AG08396 (cell line): ENCODE measurements at regions not wholly inside any gene's neighbourhood (a gene's known extent, or its start where the extent isn't known, plus 50 kb on each side); places are given as distances from the start of the nearest gene placed in this dataset.
"Not testable (repeated sequence)": the region's sequence is repeated elsewhere in the genome, so short reads cannot be mapped to it uniquely, and the experiment has no call there.

Experiments
- DNase-seq: peaks from one replicate; pipeline ENCODE4 v3.0.0; 2012; ENCODE audit warnings: low spot score, mixed read lengths

- DNase-seq = no peak
These were observed 346.9 kb upstream of the PRKCQ start for GRCh38 chr10:6926971-6927370.

GRCh38 chr10:6925146-6925545 is 345.1 kb upstream of the PRKCQ start:
- DNase-seq = no peak

GRCh38 chr10:6924166-6924565 is 344.1 kb upstream of the PRKCQ start:
- peak; percentile 15 for DNase-seq

- DNase-seq = not testable (repeated sequence)
These were observed 340.9 kb upstream of the PRKCQ start for GRCh38 chr10:6921026-6921425.

- peak; percentile 30 for DNase-seq
These were observed 340.3 kb upstream of the PRKCQ start for GRCh38 chr10:6920072-6921019.

- DNase-seq = no peak
These were observed 339.0 kb upstream of the PRKCQ start for GRCh38 chr10:6919077-6919476.

GRCh38 chr10:6918305-6918704 is 338.2 kb upstream of the PRKCQ start:
- DNase-seq = no peak

GRCh38 chr10:6917125-6917524 is 337.0 kb upstream of the PRKCQ start:
- no peak for DNase-seq

GRCh38 chr10:6916601-6917000 is 336.5 kb upstream of the PRKCQ start:
- no peak for DNase-seq

- DNase-seq = no peak
These were observed 335.2 kb upstream of the PRKCQ start for GRCh38 chr10:6915307-6915706.

GRCh38 chr10:6912929-6913328 is 332.9 kb upstream of the PRKCQ start:
- DNase-seq = no peak

- no peak for DNase-seq
These were observed 332.3 kb upstream of the PRKCQ start for GRCh38 chr10:6912424-6912823.

- no peak for DNase-seq
These were observed 331.9 kb upstream of the PRKCQ start for GRCh38 chr10:6912021-6912420.

GRCh38 chr10:6909905-6910560 is 330.0 kb upstream of the PRKCQ start:
- DNase-seq = no peak

GRCh38 chr10:6907877-6908530 is 327.9 kb upstream of the PRKCQ start:
- DNase-seq = no peak

GRCh38 chr10:6894405-6894804 is 314.3 kb upstream of the PRKCQ start:
- no peak for DNase-seq

GRCh38 chr10:6892864-6893263 is 312.8 kb upstream of the PRKCQ start:
- DNase-seq = no peak

GRCh38 chr10:6891924-6892323 is 311.8 kb upstream of the PRKCQ start:
- no peak for DNase-seq

GRCh38 chr10:6889718-6890117 is 309.6 kb upstream of the PRKCQ start:
- no peak for DNase-seq

- DNase-seq = no peak
These were observed 308.4 kb upstream of the PRKCQ start for GRCh38 chr10:6888434-6888833.

GRCh38 chr10:6885284-6885683 is 305.2 kb upstream of the PRKCQ start:
- no peak for DNase-seq

GRCh38 chr10:6881987-6882386 is 301.9 kb upstream of the PRKCQ start:
- no peak for DNase-seq
